WTC11 (cell line): ENCODE measurements at regions not wholly inside any gene's neighbourhood (a gene's known extent, or its start where the extent isn't known, plus 50 kb on each side); places are given as distances from the start of the nearest gene placed in this dataset.

Experiments used
- JUN ChIP-seq: sonication (generic); formaldehyde crosslinking; IDR thresholded peaks from 2 replicates; pipeline ENCODE4 v1.8.0; 2023; ENCODE audit warnings: mild to moderate bottlenecking, missing genetic modification reagents
- NR1H2 ChIP-seq: sonication (generic); formaldehyde crosslinking; IDR thresholded peaks from 2 replicates; pipeline ENCODE4 v1.9.0; 2021; ENCODE audit warnings: mild to moderate bottlenecking, moderate library complexity, missing genetic modification reagents
- TP53 ChIP-seq: sonication (generic); formaldehyde crosslinking; IDR thresholded peaks from 2 replicates; pipeline ENCODE4 v1.8.1; 2023; ENCODE audit warnings: mild to moderate bottlenecking, missing genetic modification reagents
- ZNF121 ChIP-seq: sonication (generic); formaldehyde crosslinking; IDR thresholded peaks from 2 replicates; pipeline ENCODE4 v1.8.0; 2023; ENCODE audit warnings: missing genetic modification reagents
- TF ChIP-seq, protein P1 (sequence below): fragments of 200-600 bp; IDR thresholded peaks from 2 replicates; pipeline ENCODE4 v1.8.0; 2022; ENCODE audit warnings: antibody characterized with exemption
- TF ChIP-seq, protein P2 (sequence below): sonication (generic); formaldehyde crosslinking; IDR thresholded peaks from 2 replicates; pipeline ENCODE4 v1.8.1; 2022; ENCODE audit warnings: low read depth, missing genetic modification reagents, borderline replicate concordance
- TF ChIP-seq, protein P3 (sequence below): sonication (generic); formaldehyde crosslinking; IDR thresholded peaks from 2 replicates; pipeline ENCODE4 v1.8.1; 2023; ENCODE audit warnings: mild to moderate bottlenecking, missing genetic modification reagents, moderate library complexity
- TF ChIP-seq, protein P4 (sequence below): sonication (generic); formaldehyde crosslinking; IDR thresholded peaks from 2 replicates; pipeline ENCODE4 v1.8.0; 2022; ENCODE audit warnings: mild to moderate bottlenecking, missing genetic modification reagents
- TF ChIP-seq, protein P5 (sequence below): sonication (generic); formaldehyde crosslinking; IDR thresholded peaks from 2 replicates; pipeline ENCODE4 v1.8.0; 2022; ENCODE audit warnings: missing genetic modification reagents
- TF ChIP-seq, protein P6 (sequence below): sonication (generic); formaldehyde crosslinking; IDR thresholded peaks from 2 replicates; pipeline ENCODE4 v1.8.0; 2022; ENCODE audit warnings: mild to moderate bottlenecking, missing genetic modification reagents
- TF ChIP-seq, protein P7 (sequence below): sonication (generic); formaldehyde crosslinking; conservative IDR thresholded peaks from 2 replicates; pipeline ENCODE4 v1.8.1; 2023; ENCODE audit warnings: mild to moderate bottlenecking, low read depth, missing genetic modification reagents, moderate library complexity

DNA sequence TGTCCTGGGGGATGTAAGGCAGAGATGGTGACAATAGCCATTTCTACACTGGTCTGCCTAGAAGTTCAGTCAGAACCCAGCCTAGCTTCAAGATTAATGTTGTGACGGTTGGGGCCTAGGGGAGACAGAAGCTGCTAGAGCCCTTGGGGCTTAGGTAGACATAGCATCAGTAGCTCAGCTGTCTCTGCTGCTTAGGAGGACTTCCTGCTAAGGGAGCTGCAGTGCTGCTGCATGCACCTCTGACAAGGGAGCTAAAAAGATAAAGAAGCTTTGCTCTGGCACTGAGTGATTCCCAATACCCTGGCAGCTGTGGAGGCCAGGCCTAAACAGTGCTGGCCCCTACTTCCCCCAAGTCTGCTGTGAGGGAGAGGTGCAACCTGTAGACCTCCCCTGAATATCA is 116.0 kb downstream of the CT47B1 start:
- TF ChIP-seq, protein P1, sequence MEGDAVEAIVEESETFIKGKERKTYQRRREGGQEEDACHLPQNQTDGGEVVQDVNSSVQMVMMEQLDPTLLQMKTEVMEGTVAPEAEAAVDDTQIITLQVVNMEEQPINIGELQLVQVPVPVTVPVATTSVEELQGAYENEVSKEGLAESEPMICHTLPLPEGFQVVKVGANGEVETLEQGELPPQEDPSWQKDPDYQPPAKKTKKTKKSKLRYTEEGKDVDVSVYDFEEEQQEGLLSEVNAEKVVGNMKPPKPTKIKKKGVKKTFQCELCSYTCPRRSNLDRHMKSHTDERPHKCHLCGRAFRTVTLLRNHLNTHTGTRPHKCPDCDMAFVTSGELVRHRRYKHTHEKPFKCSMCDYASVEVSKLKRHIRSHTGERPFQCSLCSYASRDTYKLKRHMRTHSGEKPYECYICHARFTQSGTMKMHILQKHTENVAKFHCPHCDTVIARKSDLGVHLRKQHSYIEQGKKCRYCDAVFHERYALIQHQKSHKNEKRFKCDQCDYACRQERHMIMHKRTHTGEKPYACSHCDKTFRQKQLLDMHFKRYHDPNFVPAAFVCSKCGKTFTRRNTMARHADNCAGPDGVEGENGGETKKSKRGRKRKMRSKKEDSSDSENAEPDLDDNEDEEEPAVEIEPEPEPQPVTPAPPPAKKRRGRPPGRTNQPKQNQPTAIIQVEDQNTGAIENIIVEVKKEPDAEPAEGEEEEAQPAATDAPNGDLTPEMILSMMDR: no peak
- TF ChIP-seq NR1H2 (CRISPR knock-in tag): no peak
- TF ChIP-seq, protein P2, sequence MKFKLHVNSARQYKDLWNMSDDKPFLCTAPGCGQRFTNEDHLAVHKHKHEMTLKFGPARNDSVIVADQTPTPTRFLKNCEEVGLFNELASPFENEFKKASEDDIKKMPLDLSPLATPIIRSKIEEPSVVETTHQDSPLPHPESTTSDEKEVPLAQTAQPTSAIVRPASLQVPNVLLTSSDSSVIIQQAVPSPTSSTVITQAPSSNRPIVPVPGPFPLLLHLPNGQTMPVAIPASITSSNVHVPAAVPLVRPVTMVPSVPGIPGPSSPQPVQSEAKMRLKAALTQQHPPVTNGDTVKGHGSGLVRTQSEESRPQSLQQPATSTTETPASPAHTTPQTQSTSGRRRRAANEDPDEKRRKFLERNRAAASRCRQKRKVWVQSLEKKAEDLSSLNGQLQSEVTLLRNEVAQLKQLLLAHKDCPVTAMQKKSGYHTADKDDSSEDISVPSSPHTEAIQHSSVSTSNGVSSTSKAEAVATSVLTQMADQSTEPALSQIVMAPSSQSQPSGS (CRISPR knock-in tag): no peak
- TF ChIP-seq, protein P3, sequence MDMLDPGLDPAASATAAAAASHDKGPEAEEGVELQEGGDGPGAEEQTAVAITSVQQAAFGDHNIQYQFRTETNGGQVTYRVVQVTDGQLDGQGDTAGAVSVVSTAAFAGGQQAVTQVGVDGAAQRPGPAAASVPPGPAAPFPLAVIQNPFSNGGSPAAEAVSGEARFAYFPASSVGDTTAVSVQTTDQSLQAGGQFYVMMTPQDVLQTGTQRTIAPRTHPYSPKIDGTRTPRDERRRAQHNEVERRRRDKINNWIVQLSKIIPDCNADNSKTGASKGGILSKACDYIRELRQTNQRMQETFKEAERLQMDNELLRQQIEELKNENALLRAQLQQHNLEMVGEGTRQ (CRISPR knock-in tag): no peak
- TF ChIP-seq, protein P4, sequence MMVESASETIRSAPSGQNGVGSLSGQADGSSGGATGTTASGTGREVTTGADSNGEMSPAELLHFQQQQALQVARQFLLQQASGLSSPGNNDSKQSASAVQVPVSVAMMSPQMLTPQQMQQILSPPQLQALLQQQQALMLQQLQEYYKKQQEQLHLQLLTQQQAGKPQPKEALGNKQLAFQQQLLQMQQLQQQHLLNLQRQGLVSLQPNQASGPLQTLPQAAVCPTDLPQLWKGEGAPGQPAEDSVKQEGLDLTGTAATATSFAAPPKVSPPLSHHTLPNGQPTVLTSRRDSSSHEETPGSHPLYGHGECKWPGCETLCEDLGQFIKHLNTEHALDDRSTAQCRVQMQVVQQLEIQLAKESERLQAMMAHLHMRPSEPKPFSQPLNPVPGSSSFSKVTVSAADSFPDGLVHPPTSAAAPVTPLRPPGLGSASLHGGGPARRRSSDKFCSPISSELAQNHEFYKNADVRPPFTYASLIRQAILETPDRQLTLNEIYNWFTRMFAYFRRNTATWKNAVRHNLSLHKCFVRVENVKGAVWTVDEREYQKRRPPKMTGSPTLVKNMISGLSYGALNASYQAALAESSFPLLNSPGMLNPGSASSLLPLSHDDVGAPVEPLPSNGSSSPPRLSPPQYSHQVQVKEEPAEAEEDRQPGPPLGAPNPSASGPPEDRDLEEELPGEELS: no peak
- TF ChIP-seq TP53 (CRISPR knock-in tag): no peak
- TF ChIP-seq, protein P5, sequence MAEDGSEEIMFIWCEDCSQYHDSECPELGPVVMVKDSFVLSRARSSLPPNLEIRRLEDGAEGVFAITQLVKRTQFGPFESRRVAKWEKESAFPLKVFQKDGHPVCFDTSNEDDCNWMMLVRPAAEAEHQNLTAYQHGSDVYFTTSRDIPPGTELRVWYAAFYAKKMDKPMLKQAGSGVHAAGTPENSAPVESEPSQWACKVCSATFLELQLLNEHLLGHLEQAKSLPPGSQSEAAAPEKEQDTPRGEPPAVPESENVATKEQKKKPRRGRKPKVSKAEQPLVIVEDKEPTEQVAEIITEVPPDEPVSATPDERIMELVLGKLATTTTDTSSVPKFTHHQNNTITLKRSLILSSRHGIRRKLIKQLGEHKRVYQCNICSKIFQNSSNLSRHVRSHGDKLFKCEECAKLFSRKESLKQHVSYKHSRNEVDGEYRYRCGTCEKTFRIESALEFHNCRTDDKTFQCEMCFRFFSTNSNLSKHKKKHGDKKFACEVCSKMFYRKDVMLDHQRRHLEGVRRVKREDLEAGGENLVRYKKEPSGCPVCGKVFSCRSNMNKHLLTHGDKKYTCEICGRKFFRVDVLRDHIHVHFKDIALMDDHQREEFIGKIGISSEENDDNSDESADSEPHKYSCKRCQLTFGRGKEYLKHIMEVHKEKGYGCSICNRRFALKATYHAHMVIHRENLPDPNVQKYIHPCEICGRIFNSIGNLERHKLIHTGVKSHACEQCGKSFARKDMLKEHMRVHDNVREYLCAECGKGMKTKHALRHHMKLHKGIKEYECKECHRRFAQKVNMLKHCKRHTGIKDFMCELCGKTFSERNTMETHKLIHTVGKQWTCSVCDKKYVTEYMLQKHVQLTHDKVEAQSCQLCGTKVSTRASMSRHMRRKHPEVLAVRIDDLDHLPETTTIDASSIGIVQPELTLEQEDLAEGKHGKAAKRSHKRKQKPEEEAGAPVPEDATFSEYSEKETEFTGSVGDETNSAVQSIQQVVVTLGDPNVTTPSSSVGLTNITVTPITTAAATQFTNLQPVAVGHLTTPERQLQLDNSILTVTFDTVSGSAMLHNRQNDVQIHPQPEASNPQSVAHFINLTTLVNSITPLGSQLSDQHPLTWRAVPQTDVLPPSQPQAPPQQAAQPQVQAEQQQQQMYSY (CRISPR knock-in tag): no peak
- TF ChIP-seq JUN (CRISPR knock-in tag): no peak
- no peak for TF ChIP-seq ZNF121 (CRISPR knock-in tag)
- TF ChIP-seq, protein P6, sequence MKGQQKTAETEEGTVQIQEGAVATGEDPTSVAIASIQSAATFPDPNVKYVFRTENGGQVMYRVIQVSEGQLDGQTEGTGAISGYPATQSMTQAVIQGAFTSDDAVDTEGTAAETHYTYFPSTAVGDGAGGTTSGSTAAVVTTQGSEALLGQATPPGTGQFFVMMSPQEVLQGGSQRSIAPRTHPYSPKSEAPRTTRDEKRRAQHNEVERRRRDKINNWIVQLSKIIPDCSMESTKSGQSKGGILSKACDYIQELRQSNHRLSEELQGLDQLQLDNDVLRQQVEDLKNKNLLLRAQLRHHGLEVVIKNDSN (CRISPR knock-in tag): no peak
- TF ChIP-seq, protein P7, sequence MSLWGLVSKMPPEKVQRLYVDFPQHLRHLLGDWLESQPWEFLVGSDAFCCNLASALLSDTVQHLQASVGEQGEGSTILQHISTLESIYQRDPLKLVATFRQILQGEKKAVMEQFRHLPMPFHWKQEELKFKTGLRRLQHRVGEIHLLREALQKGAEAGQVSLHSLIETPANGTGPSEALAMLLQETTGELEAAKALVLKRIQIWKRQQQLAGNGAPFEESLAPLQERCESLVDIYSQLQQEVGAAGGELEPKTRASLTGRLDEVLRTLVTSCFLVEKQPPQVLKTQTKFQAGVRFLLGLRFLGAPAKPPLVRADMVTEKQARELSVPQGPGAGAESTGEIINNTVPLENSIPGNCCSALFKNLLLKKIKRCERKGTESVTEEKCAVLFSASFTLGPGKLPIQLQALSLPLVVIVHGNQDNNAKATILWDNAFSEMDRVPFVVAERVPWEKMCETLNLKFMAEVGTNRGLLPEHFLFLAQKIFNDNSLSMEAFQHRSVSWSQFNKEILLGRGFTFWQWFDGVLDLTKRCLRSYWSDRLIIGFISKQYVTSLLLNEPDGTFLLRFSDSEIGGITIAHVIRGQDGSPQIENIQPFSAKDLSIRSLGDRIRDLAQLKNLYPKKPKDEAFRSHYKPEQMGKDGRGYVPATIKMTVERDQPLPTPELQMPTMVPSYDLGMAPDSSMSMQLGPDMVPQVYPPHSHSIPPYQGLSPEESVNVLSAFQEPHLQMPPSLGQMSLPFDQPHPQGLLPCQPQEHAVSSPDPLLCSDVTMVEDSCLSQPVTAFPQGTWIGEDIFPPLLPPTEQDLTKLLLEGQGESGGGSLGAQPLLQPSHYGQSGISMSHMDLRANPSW: no peak
